ENCODE measurements at regions not wholly inside any gene's neighbourhood (a gene's known extent, or its start where the extent isn't known, plus 50 kb on each side); places are given as distances from the start of the nearest gene placed in this dataset.
"Not testable (repeated sequence)": the region's sequence is repeated elsewhere in the genome, so short reads cannot be mapped to it uniquely, and the experiment has no call there.

DNA sequence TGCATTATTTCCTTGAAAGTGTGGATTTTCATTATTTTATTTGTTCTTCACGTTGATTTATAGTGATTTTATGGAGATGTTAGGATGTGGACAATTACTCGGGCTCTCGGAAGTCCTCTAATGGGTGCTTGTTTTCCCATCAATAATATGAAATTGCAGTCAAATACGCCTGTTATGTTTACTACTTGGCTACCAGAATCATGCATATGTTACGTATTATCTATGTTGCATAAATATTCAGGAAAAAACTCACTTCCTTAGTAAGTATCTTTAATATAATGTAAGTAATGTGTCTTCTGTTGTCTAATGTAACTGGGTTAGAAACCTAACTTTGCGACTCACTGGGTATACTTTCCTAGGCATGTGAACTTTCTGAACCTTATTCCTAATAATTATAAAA, 823.4 kb upstream of the CHORDC1 start:
- Histone ChIP-seq H3K4me3 (ENCODE audit: low read depth, low read length) (no peak overlapping the region), H3K36me3 (no peaks in the 10 kb centered on the region), H3K27me3 (ENCODE audit: insufficient read depth, low read depth, severe bottlenecking) (no peaks in the 10 kb centered on the region), H3K27ac (no peak overlapping the region), H3K9me3 (ENCODE audit: severe bottlenecking) (no peaks in the 10 kb centered on the region)
- TF ChIP-seq, protein P1, sequence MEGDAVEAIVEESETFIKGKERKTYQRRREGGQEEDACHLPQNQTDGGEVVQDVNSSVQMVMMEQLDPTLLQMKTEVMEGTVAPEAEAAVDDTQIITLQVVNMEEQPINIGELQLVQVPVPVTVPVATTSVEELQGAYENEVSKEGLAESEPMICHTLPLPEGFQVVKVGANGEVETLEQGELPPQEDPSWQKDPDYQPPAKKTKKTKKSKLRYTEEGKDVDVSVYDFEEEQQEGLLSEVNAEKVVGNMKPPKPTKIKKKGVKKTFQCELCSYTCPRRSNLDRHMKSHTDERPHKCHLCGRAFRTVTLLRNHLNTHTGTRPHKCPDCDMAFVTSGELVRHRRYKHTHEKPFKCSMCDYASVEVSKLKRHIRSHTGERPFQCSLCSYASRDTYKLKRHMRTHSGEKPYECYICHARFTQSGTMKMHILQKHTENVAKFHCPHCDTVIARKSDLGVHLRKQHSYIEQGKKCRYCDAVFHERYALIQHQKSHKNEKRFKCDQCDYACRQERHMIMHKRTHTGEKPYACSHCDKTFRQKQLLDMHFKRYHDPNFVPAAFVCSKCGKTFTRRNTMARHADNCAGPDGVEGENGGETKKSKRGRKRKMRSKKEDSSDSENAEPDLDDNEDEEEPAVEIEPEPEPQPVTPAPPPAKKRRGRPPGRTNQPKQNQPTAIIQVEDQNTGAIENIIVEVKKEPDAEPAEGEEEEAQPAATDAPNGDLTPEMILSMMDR (IDR thresholded peaks at IDR 0.05; ENCODE audit: low read depth, low read length), result no peak
- DNase-seq, result no peak

GRCh38 chr11:91041626-91042025, 818.8 kb upstream of the CHORDC1 start:
- H3K9me3 ChIP-seq (ENCODE audit: severe bottlenecking), result no peaks in the 10 kb centered on the region
- H3K36me3 ChIP-seq, result no peaks in the 10 kb centered on the region
- H3K4me3 ChIP-seq (ENCODE audit: low read depth, low read length), result no peak overlapping the region
- no peak for DNase-seq
- H3K27ac ChIP-seq, result no peak overlapping the region
- H3K27me3 ChIP-seq (ENCODE audit: insufficient read depth, low read depth, severe bottlenecking), result no peaks in the 10 kb centered on the region
- TF ChIP-seq, protein P1 (IDR thresholded peaks at IDR 0.05; ENCODE audit: low read depth, low read length), result no peak

- no peak for DNase-seq
- no peaks in the 10 kb centered on the region for H3K9me3 ChIP-seq (ENCODE audit: severe bottlenecking)
- H3K36me3 ChIP-seq, result no peaks in the 10 kb centered on the region
- TF ChIP-seq, protein P1 (IDR thresholded peaks at IDR 0.05; ENCODE audit: low read depth, low read length), result no peak
- H3K4me3 ChIP-seq (ENCODE audit: low read depth, low read length), result no peak overlapping the region
- no peak overlapping the region for H3K27ac ChIP-seq
- H3K27me3 ChIP-seq (ENCODE audit: insufficient read depth, low read depth, severe bottlenecking), result no peaks in the 10 kb centered on the region
Observed at GRCh38 chr11:91023731-91024130, 800.9 kb upstream of the CHORDC1 start.

DNA sequence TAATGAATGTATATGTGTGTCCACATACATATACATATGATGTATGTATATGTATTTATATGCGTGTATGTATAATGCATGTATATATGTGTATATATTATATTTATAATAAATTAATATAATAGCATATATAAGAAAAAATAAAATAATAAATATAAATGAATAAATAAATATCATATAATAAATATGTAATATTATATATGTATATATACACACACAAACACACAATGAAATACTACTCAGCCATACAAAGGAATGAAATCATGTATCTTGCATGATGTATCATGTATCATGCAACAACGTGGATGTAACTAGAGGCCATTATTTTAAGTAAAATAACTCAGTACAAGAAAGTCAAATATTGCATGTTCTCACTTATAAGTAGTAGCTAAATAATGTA, 788.7 kb upstream of the CHORDC1 start:
- Histone ChIP-seq H3K4me3 (ENCODE audit: low read depth, low read length) (no peak overlapping the region), H3K27me3 (ENCODE audit: insufficient read depth, low read depth, severe bottlenecking) (no peaks in the 10 kb centered on the region), H3K36me3 (no peaks in the 10 kb centered on the region), H3K27ac (no peak overlapping the region), H3K9me3 (ENCODE audit: severe bottlenecking) (peaks cover 2% of the 10 kb centered on the region)
- TF ChIP-seq, protein P1 (IDR thresholded peaks at IDR 0.05; ENCODE audit: low read depth, low read length), result no peak
- DNase-seq, result no peak

DNA sequence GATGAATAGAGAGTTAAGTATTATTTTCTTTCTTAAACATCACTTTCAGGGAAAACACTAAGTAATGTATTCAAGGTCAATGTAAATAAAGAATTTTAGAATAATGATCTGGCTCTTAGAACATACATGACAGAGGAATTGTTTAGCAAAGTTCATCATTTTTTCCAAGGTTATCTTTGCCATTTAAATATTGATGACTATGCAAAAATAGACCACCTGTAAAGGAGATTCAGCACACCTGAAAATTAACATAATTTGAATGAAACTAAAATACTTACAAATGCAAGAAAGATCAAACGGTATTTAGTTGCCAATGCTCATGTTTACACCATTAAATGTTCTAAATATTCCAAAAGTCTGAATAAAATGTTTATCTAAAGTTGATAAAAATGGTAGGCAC, 782.6 kb upstream of the CHORDC1 start:
- TF ChIP-seq, protein P1 (IDR thresholded peaks at IDR 0.05; ENCODE audit: low read depth, low read length), result no peak

GRCh38 chr11:90997241-90997640, 774.4 kb upstream of the CHORDC1 start:
- Histone ChIP-seq H3K9me3 (ENCODE audit: severe bottlenecking) (no peaks in the 10 kb centered on the region), H3K36me3 (no peaks in the 10 kb centered on the region), H3K4me3 (ENCODE audit: low read depth, low read length) (no peak overlapping the region), H3K27me3 (ENCODE audit: insufficient read depth, low read depth, severe bottlenecking) (no peaks in the 10 kb centered on the region), H3K27ac (no peak overlapping the region)
- TF ChIP-seq, protein P1 (IDR thresholded peaks at IDR 0.05; ENCODE audit: low read depth, low read length), result no peak
- no peak for DNase-seq

More for the DNA sequence above, 782.6 kb upstream of the CHORDC1 start:
- Histone ChIP-seq H3K4me3 (ENCODE audit: low read depth, low read length) (no peak overlapping the region), H3K27ac (no peak overlapping the region), H3K27me3 (ENCODE audit: insufficient read depth, low read depth, severe bottlenecking) (no peaks in the 10 kb centered on the region), H3K9me3 (ENCODE audit: severe bottlenecking) (peaks cover 2% of the 10 kb centered on the region), H3K36me3 (no peaks in the 10 kb centered on the region)
- DNase-seq, result no peak

DNA sequence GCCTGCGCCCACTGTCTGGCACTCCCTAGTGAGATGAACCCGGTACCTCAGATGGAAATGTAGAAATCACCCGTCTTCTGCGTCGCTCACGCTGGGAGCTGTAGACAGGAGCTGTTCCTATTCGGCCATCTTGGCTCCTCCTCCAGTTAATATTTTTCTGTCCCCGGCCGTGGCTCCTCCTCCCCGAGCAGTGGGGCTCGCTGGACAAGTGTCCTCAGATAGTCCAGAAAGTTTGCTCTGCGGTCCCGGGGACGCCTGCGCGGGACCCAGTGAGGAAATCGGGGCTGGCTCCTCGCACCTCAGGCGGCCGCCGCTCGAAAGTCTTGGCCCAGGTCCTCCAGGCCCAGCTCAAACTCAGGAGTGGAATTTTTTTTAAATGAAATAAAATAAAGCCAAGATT, 749.3 kb upstream of the CHORDC1 start:
- not testable (repeated sequence) for DNase-seq; H3K9me3 ChIP-seq (ENCODE audit: severe bottlenecking); H3K27ac ChIP-seq; H3K4me3 ChIP-seq (ENCODE audit: low read depth, low read length); H3K36me3 ChIP-seq; H3K27me3 ChIP-seq (ENCODE audit: insufficient read depth, low read depth, severe bottlenecking)

Measured in WERI-Rb-1 (cell line).